IMR-90 (cell line): ENCODE measurements at regions not wholly inside any gene's neighbourhood (a gene's known extent, or its start where the extent isn't known, plus 50 kb on each side); places are given as distances from the start of the nearest gene placed in this dataset.

Experiments used
- ATAC-seq: fragments of 200-7000 bp; cut with Tn5 transposase; 2 replicates; pipeline ENCODE4 v1.9.1; 2020; ENCODE audit warnings: low read depth, mild to moderate bottlenecking, moderate library complexity
- BruUV-seq: library from RNA; stranded (reverse); fragments of 400-500 nt; replicated peaks from 2 replicates; lab custom pipeline; 2021; lab: Mats Ljungman, UMichigan
- CTCF ChIA-PET: fragments of 300-600 bp; formaldehyde crosslinking; extraction: SDS; loops from one replicate; lab custom pipeline; 2021; ENCODE audit warnings: antibody characterized with exemption; lab: Yijun Ruan, JAX
- POLR2A ChIA-PET: fragments of 300-600 bp; sonication (Branson Sonifier 250); formaldehyde crosslinking; loops from one replicate; lab custom pipeline; 2022; ENCODE audit warnings: antibody characterized with exemption; ENCODE audit not compliant: unreplicated experiment; lab: Charles Lee
- DNase-seq: peaks from one replicate; pipeline ENCODE4 v3.0.0; 2013
- H2AFZ ChIP-seq: replicated peaks from 2 replicates; pipeline ENCODE3; 2013; ENCODE audit warnings: low read length, mild to moderate bottlenecking; ENCODE audit not compliant: poor library complexity
- H2AK5ac ChIP-seq: 2 replicates; pipeline ENCODE4 v1.6.1; 2013; ENCODE audit warnings: low read depth, low read length, inconsistent platforms
- H2AK9ac ChIP-seq: replicated peaks from 2 replicates; pipeline ENCODE3; 2013; ENCODE audit warnings: mild to moderate bottlenecking, low read depth, low read length, moderate library complexity; ENCODE audit not compliant: poor library complexity
- H2BK120ac ChIP-seq: 2 replicates; pipeline ENCODE4 v1.6.1; 2013; ENCODE audit warnings: low read depth, low read length, inconsistent platforms
- H2BK15ac ChIP-seq: 3 replicates; pipeline ENCODE4 v1.6.1; 2013; ENCODE audit warnings: low read depth, low read length, inconsistent platforms
- H2BK20ac ChIP-seq: 2 replicates; pipeline ENCODE4 v1.6.1; 2013; ENCODE audit warnings: low read depth, mild to moderate bottlenecking, inconsistent platforms, low read length, moderate library complexity
- H2BK5ac ChIP-seq: 2 replicates; pipeline ENCODE4 v1.6.1; 2013; ENCODE audit warnings: mild to moderate bottlenecking, low read depth, low read length, inconsistent platforms; ENCODE audit not compliant: poor library complexity, severe bottlenecking
- H3K14ac ChIP-seq: replicated peaks from 2 replicates; pipeline ENCODE4 v1.6.1; 2013; ENCODE audit warnings: low read depth, low read length, inconsistent platforms
- H3K18ac ChIP-seq: 2 replicates; pipeline ENCODE4 v1.6.1; 2013; ENCODE audit warnings: low read depth, low read length, control low read depth
- H3K23ac ChIP-seq: 2 replicates; pipeline ENCODE4 v1.6.1; 2013; ENCODE audit warnings: low read depth, low read length, inconsistent platforms
- H3K27ac ChIP-seq: 2 replicates; pipeline ENCODE4 v1.5.1; 2013; ENCODE audit warnings: mild to moderate bottlenecking, control low read depth, low read length; ENCODE audit not compliant: insufficient read depth
- H3K27me3 ChIP-seq: 2 replicates; pipeline ENCODE4 v1.6.1; 2013; ENCODE audit warnings: low read length; ENCODE audit not compliant: control insufficient read depth, insufficient read depth
- H3K36me3 ChIP-seq: 2 replicates; pipeline ENCODE4 v1.6.1; 2013; ENCODE audit warnings: low read length, mixed read lengths; ENCODE audit not compliant: control insufficient read depth, insufficient read depth
- H3K4ac ChIP-seq: 2 replicates; pipeline ENCODE4 v1.6.1; 2013; ENCODE audit warnings: low read depth, low read length, inconsistent platforms
- H3K4me1 ChIP-seq: 2 replicates; pipeline ENCODE4 v1.6.1; 2013; ENCODE audit warnings: low read length, mixed read lengths; ENCODE audit not compliant: control insufficient read depth, insufficient read depth
- H3K4me2 ChIP-seq: 2 replicates; pipeline ENCODE4 v1.6.1; 2013; ENCODE audit warnings: low read depth, mild to moderate bottlenecking, control low read depth, low read length, moderate library complexity
- H3K4me3 ChIP-seq: 2 replicates; pipeline ENCODE4 v1.5.1; 2013; ENCODE audit warnings: low read depth, mild to moderate bottlenecking, control low read depth, low read length, moderate library complexity; ENCODE audit not compliant: insufficient read depth
- H3K56ac ChIP-seq: 2 replicates; pipeline ENCODE4 v1.6.1; 2013; ENCODE audit warnings: low read length, inconsistent platforms; ENCODE audit not compliant: insufficient read depth; ENCODE audit errors: extremely low read depth
- H3K79me1 ChIP-seq, 2 experiments: 2 replicates each; pipeline ENCODE4 v1.6.1; 2013; ENCODE audit warnings: low read length in 2 of 2, inconsistent platforms in 1 of 2, low read depth in 1 of 2
- H3K9ac ChIP-seq: 2 replicates; pipeline ENCODE4 v1.6.1; 2013; ENCODE audit warnings: low read depth, low read length, control low read depth
- H3K9me1 ChIP-seq: 2 replicates; pipeline ENCODE4 v1.6.1; 2013; ENCODE audit warnings: low read length, inconsistent platforms; ENCODE audit not compliant: insufficient read depth
- H3K9me3 ChIP-seq: 2 replicates; pipeline ENCODE4 v1.6.1; 2013; ENCODE audit warnings: low read length; ENCODE audit not compliant: control insufficient read depth, insufficient read depth
- H4K20me1 ChIP-seq: 2 replicates; pipeline ENCODE4 v1.6.1; 2013; ENCODE audit warnings: low read length, inconsistent platforms; ENCODE audit not compliant: insufficient read depth
- H4K5ac ChIP-seq: 2 replicates; pipeline ENCODE4 v1.6.1; 2013; ENCODE audit warnings: mild to moderate bottlenecking, low read depth, low read length, control low read depth
- H4K8ac ChIP-seq, 2 experiments: 2 replicates each; pipeline ENCODE4 v1.6.1; 2013; ENCODE audit warnings: low read depth in 2 of 2, low read length in 2 of 2, control low read depth in 1 of 2, inconsistent platforms in 1 of 2
- H4K91ac ChIP-seq: 2 replicates; pipeline ENCODE4 v1.6.1; 2013; ENCODE audit warnings: low read depth, low read length, inconsistent platforms; ENCODE audit not compliant: insufficient read depth
- BHLHE40 ChIP-seq: fragments of 150-350 bp; IDR thresholded peaks from 2 replicates; pipeline ENCODE4 v1.6.1; 2016; ENCODE audit warnings: mild to moderate bottlenecking, low read depth, low read length
- CHD1 ChIP-seq: IDR thresholded peaks from 2 replicates; pipeline ENCODE4 v1.6.1; 2012; ENCODE audit warnings: low read depth, low read length, improper control_type of control experiment
- FOS ChIP-seq: fragments of 150-350 bp; IDR thresholded peaks from 2 replicates; pipeline ENCODE4 v1.6.1; 2016; ENCODE audit warnings: low read depth, low read length
- MAFK ChIP-seq: IDR thresholded peaks from 2 replicates; pipeline ENCODE4 v1.6.1; 2012; ENCODE audit warnings: low read depth, low read length, improper control_type of control experiment
- MAZ ChIP-seq: IDR thresholded peaks from 2 replicates; pipeline ENCODE4 v1.6.1; 2012; ENCODE audit warnings: low read depth, mild to moderate bottlenecking, low read length, improper control_type of control experiment, moderate library complexity, borderline replicate concordance
- NFE2L2 ChIP-seq: fragments of 150-350 bp; IDR thresholded peaks from 2 replicates; pipeline ENCODE4 v1.6.1; 2016; ENCODE audit warnings: low read depth, mild to moderate bottlenecking, low read length
- POLR2A ChIP-seq: IDR thresholded peaks from 2 replicates; pipeline ENCODE4 v1.6.1; 2012; ENCODE audit warnings: mild to moderate bottlenecking, low read depth, low read length
- RAD21 ChIP-seq: IDR thresholded peaks from 2 replicates; pipeline ENCODE4 v1.6.1; 2012; ENCODE audit warnings: low read length, improper control_type of control experiment
- RCOR1 ChIP-seq: IDR thresholded peaks from 2 replicates; pipeline ENCODE4 v1.6.1; 2012; ENCODE audit warnings: mild to moderate bottlenecking, low read length, improper control_type of control experiment; ENCODE audit not compliant: insufficient replicate concordance
- RFX5 ChIP-seq: IDR thresholded peaks from 2 replicates; pipeline ENCODE4 v1.8.0; 2012; ENCODE audit warnings: low read depth, mild to moderate bottlenecking, low read length, moderate library complexity
- SMC3 ChIP-seq: fragments of 150-350 bp; IDR thresholded peaks from 2 replicates; pipeline ENCODE4 v1.6.1; 2016; ENCODE audit warnings: low read depth, mild to moderate bottlenecking, antibody characterized with exemption, low read length, moderate library complexity
- WGBS, 2 experiments: methylation state at CpG; one replicate each; pipeline versions ENCODE4 v1.1.5 to v1.1.7; 2013; ENCODE audit warnings: missing lambda C conversion rate in 2 of 2; ENCODE audit not compliant: insufficient read length in 1 of 2; ENCODE audit errors: extremely low coverage in 2 of 2; 5-methylcytosine and 5-hydroxymethylcytosine counted together
- dilution Hi-C: fragments of 300-500 bp; cut with HindIII; formaldehyde crosslinking; loops from one replicate; pipeline ENCODE4 v1.14.3; 2018; ENCODE audit warnings: low sequenced_read_pairs; ENCODE audit not compliant: unreplicated experiment
- in situ Hi-C: fragments of 300-500 bp; cut with MboI; formaldehyde crosslinking; loops from 3 replicates; pipeline ENCODE4 v1.14.3; 2019; ENCODE audit warnings: low sequenced_read_pairs, inconsistent platforms, mixed read lengths
- intact Hi-C: fragments of 100-400 bp; cut with micrococcal nuclease; formaldehyde crosslinking; loops from 2 replicates; pipeline ENCODE4 v1.10.0; 2022
- TF ChIP-seq, protein P1 (sequence below): conservative IDR thresholded peaks from 2 replicates; pipeline ENCODE4 v1.5.1; 2012; ENCODE audit warnings: mild to moderate bottlenecking, low read depth, low read length, improper control_type of control experiment
- TF ChIP-seq, protein P2 (sequence below): fragments of 150-350 bp; IDR thresholded peaks from 2 replicates; pipeline ENCODE4 v1.6.1; 2017; ENCODE audit warnings: mild to moderate bottlenecking, antibody characterized with exemption, low read length, low read depth
- TF ChIP-seq, protein P3 (sequence below): fragments of 150-350 bp; IDR thresholded peaks from 2 replicates; pipeline ENCODE4 v1.6.1; 2016; ENCODE audit warnings: low read depth, mild to moderate bottlenecking, low read length, moderate library complexity, borderline replicate concordance

DNA sequence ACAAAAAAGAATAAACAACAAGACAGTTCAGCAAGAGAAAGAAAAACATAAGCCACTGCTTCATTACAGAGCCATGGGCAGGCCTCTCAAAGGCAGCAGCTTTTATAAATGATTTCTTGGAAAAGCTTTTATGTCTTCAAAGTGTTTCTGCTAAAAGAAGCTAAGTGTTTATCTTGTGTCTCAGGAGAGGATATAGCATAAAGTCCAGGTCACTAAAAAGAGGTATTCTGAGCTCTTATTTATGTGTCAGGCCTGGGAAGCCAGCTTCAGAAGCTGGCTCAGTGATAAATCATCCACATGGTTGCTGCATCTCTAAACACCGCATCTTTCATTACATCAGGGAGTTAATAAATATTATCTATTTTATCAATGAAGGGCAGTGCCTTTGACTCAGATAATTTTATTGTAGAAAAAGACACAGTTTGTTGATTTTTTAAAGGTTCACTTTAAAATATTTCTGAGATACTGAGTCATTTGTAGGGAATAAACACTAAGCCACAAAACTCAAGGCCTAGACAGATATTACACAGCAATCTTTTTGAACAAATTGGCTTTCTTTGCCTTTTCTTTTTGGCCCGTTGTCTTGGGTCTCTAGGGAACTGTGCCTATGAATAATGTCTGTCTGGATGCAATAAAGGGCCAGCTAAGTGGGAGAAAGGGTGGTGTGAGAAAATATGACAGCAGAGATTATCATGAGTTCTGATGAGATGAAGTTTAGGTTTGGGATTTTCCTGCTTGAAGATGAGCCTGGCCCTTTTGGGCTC lies 1086.6 kb downstream of the UQCRFS1 start:
- no peak overlapping the region for H2AK9ac ChIP-seq
- H2AK5ac ChIP-seq: no peak overlapping the region
- ChIA-PET CTCF (interaction anchor here (0.6 kb wide), 1 partner anchor 613 kb away, joined by 3 read pairs; no protein-coding TSS in a partner anchor), POLR2A (no interaction called here)
- no peak overlapping the region for H3K9ac ChIP-seq
- H3K27ac ChIP-seq: no peak overlapping the region
- no peak overlapping the region for H4K91ac ChIP-seq
- peaks cover 14% of the 10 kb centered on the region for H3K9me3 ChIP-seq
- no peak overlapping the region for H4K5ac ChIP-seq
- BruUV-seq: no TSS peak
- no peak for ATAC-seq
- H3K4me2 ChIP-seq: no peak overlapping the region
- in situ Hi-C loops (no loop called here), dilution Hi-C loops (no loop called here), intact Hi-C loops (no loop called here)
- no peak overlapping the region for H3K4ac ChIP-seq
- no peak overlapping the region for H4K8ac ChIP-seq
- H3K56ac ChIP-seq: no peak overlapping the region
- TF ChIP-seq RCOR1 (no peak), RFX5 (no peak), RAD21 (no peak), MAZ (no peak), SMC3 (no peak), BHLHE40 (no peak), FOS (no peak), MAFK (no peak), CHD1 (no peak), NFE2L2 (no peak), POLR2A (no peak)
- TF ChIP-seq, protein P1, sequence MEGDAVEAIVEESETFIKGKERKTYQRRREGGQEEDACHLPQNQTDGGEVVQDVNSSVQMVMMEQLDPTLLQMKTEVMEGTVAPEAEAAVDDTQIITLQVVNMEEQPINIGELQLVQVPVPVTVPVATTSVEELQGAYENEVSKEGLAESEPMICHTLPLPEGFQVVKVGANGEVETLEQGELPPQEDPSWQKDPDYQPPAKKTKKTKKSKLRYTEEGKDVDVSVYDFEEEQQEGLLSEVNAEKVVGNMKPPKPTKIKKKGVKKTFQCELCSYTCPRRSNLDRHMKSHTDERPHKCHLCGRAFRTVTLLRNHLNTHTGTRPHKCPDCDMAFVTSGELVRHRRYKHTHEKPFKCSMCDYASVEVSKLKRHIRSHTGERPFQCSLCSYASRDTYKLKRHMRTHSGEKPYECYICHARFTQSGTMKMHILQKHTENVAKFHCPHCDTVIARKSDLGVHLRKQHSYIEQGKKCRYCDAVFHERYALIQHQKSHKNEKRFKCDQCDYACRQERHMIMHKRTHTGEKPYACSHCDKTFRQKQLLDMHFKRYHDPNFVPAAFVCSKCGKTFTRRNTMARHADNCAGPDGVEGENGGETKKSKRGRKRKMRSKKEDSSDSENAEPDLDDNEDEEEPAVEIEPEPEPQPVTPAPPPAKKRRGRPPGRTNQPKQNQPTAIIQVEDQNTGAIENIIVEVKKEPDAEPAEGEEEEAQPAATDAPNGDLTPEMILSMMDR: no peak
- TF ChIP-seq, protein P2, sequence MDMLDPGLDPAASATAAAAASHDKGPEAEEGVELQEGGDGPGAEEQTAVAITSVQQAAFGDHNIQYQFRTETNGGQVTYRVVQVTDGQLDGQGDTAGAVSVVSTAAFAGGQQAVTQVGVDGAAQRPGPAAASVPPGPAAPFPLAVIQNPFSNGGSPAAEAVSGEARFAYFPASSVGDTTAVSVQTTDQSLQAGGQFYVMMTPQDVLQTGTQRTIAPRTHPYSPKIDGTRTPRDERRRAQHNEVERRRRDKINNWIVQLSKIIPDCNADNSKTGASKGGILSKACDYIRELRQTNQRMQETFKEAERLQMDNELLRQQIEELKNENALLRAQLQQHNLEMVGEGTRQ: no peak
- TF ChIP-seq, protein P3, sequence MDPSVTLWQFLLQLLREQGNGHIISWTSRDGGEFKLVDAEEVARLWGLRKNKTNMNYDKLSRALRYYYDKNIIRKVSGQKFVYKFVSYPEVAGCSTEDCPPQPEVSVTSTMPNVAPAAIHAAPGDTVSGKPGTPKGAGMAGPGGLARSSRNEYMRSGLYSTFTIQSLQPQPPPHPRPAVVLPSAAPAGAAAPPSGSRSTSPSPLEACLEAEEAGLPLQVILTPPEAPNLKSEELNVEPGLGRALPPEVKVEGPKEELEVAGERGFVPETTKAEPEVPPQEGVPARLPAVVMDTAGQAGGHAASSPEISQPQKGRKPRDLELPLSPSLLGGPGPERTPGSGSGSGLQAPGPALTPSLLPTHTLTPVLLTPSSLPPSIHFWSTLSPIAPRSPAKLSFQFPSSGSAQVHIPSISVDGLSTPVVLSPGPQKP: no peak
- WGBS, 2 experiments: no CpG with 5 or more reads among the region's 2 CpGs
- no peak overlapping the region for H3K23ac ChIP-seq
- H3K9me1 ChIP-seq: no peaks in the 10 kb centered on the region
- no peaks in the 10 kb centered on the region for H3K27me3 ChIP-seq
- DNase-seq: no peak
- H2BK15ac ChIP-seq: no peak overlapping the region
- H3K4me3 ChIP-seq: no peak overlapping the region
- no peaks in the 10 kb centered on the region for H3K4me1 ChIP-seq
- H3K14ac ChIP-seq: no peak overlapping the region
- H2BK120ac ChIP-seq: no peak overlapping the region
- no peaks in the 10 kb centered on the region for H3K79me1 ChIP-seq
- H3K36me3 ChIP-seq: no peaks in the 10 kb centered on the region
- no peak overlapping the region for H2BK20ac ChIP-seq
- H3K18ac ChIP-seq: no peak overlapping the region
- H4K20me1 ChIP-seq: no peaks in the 10 kb centered on the region
- no peak overlapping the region for H2AFZ ChIP-seq
- H2BK5ac ChIP-seq: no peak overlapping the region
